Natural killer cell (primary cell): ENCODE measurements at regions not wholly inside any gene's neighbourhood (a gene's known extent, or its start where the extent isn't known, plus 50 kb on each side); places are given as distances from the start of the nearest gene placed in this dataset.

Source experiments
- ATAC-seq, 3 donors: fragments of 150-1000 bp in 2 of 3; fragments of 200-7000 bp in 1 of 3; cut with Tn5 transposase; 1 replicate in 1 of 3; 2 replicates in 2 of 3; pipeline ENCODE4 v1.10.0; 2021; ENCODE audit warnings: mild to moderate bottlenecking in 2 of 3, moderate library complexity in 2 of 3
- DNase-seq, 2 donors: peaks; one replicate each; pipeline versions ENCODE4 v3.0.0 to v3.0.0-alpha.2; 2013 to 2021; ENCODE audit warnings: mixed read lengths in 1 of 2
- H3K27ac ChIP-seq: one replicate; pipeline ENCODE4 v1.5.1; 2013; ENCODE audit warnings: mild to moderate bottlenecking, low read length
- H3K27me3 ChIP-seq: one replicate; pipeline ENCODE4 v1.6.1; 2013; ENCODE audit warnings: low read length; ENCODE audit not compliant: control insufficient read depth, insufficient read depth
- H3K36me3 ChIP-seq: one replicate; pipeline ENCODE4 v1.6.1; 2013; ENCODE audit warnings: low read length; ENCODE audit not compliant: control insufficient read depth, insufficient read depth
- H3K4me1 ChIP-seq: one replicate; pipeline ENCODE4 v1.6.1; 2013; ENCODE audit warnings: low read length; ENCODE audit not compliant: control insufficient read depth, insufficient read depth
- H3K4me3 ChIP-seq: one replicate; pipeline ENCODE4 v1.5.1; 2013; ENCODE audit warnings: low read length
- H3K9me3 ChIP-seq: one replicate; pipeline ENCODE4 v1.6.1; 2013; ENCODE audit warnings: low read length; ENCODE audit not compliant: control insufficient read depth, insufficient read depth
- H3K27ac Mint-ChIP-seq, 2 donors: one replicate each; pipeline ENCODE4 v1.8.0; 2022; ENCODE audit warnings: mild to moderate bottlenecking in 2 of 2, mixed read lengths in 2 of 2, moderate library complexity in 1 of 2
- H3K27me3 Mint-ChIP-seq, 2 donors: one replicate each; pipeline ENCODE4 v1.8.0; 2022; ENCODE audit warnings: low read depth in 2 of 2, mixed read lengths in 2 of 2
- H3K36me3 Mint-ChIP-seq: one replicate; pipeline ENCODE4 v1.8.0; 2022; ENCODE audit warnings: mixed read lengths
- H3K4me1 Mint-ChIP-seq, 2 donors: one replicate each; pipeline ENCODE4 v1.8.0; 2022; ENCODE audit warnings: mixed read lengths in 2 of 2
- H3K4me3 Mint-ChIP-seq: one replicate; pipeline ENCODE4 v1.8.0; 2022; ENCODE audit warnings: mild to moderate bottlenecking, moderate library complexity, mixed read lengths
- H3K9me3 Mint-ChIP-seq, 2 donors: one replicate each; pipeline ENCODE4 v1.8.0; 2022; ENCODE audit warnings: mixed read lengths in 2 of 2
- CTCF ChIP-seq: fragments of 200-600 bp; IDR thresholded peaks from one replicate; pipeline ENCODE4 v1.8.0; 2022; ENCODE audit warnings: antibody characterized with exemption
- WGBS: methylation state at CpG from one replicate; pipeline ENCODE4 v1.1.7; 2013; ENCODE audit warnings: missing lambda C conversion rate; ENCODE audit not compliant: insufficient coverage; 5-methylcytosine and 5-hydroxymethylcytosine counted together
- intact Hi-C: fragments of 100-400 bp; cut with micrococcal nuclease; formaldehyde crosslinking; loops from one replicate; pipeline ENCODE4 v1.14.2; 2022

- ATAC-seq, result peak in 1 of 3 donors; percentile 31
- Histone ChIP-seq H3K4me3 (no peak overlapping the region), H3K36me3 (no peaks in the 10 kb centered on the region), H3K9me3 (no peaks in the 10 kb centered on the region), H3K4me1 (no peaks in the 10 kb centered on the region), H3K27me3 (no peaks in the 10 kb centered on the region), H3K27ac (no peak overlapping the region)
- DNase-seq, result no peak
- Mint-ChIP-seq H3K27ac (no peak overlapping the region), H3K36me3 (no peaks in the 10 kb centered on the region), H3K4me3 (no peak overlapping the region), H3K4me1 (no peaks in the 10 kb centered on the region), H3K27me3 (peaks cover 0 to 5% of the 10 kb centered on the region in 2 donors), H3K9me3 (no peaks in the 10 kb centered on the region)
- 85% methylated on average over 19 of the region's 19 CpGs for WGBS
- no peak for TF ChIP-seq CTCF
- intact Hi-C loops, result no loop called here
These were observed 86.2 kb upstream of the ZNF469 start for GRCh38 chr16:88296437-88297177.

- Mint-ChIP-seq H3K9me3 (no peaks in the 10 kb centered on the region), H3K27me3 (peaks cover 0 to 7% of the 10 kb centered on the region in 2 donors), H3K4me3 (no peak overlapping the region), H3K4me1 (no peaks in the 10 kb centered on the region), H3K27ac (no peak overlapping the region), H3K36me3 (no peaks in the 10 kb centered on the region)
- Histone ChIP-seq H3K36me3 (no peaks in the 10 kb centered on the region), H3K27ac (no peak overlapping the region), H3K4me3 (no peak overlapping the region), H3K9me3 (no peaks in the 10 kb centered on the region), H3K27me3 (no peaks in the 10 kb centered on the region), H3K4me1 (no peaks in the 10 kb centered on the region)
- ATAC-seq (no peak), DNase-seq (no peak)
- TF ChIP-seq CTCF, result no peak
- WGBS, result 87% methylated on average over 22 of the region's 22 CpGs
- intact Hi-C loops, result no loop called here
These were observed 85.5 kb upstream of the ZNF469 start for GRCh38 chr16:88297178-88297720.

- H3K36me3 ChIP-seq, result no peaks in the 10 kb centered on the region
- no peak overlapping the region for H3K4me3 ChIP-seq
- no peaks in the 10 kb centered on the region for H3K9me3 ChIP-seq
- Mint-ChIP-seq H3K4me1 (no peaks in the 10 kb centered on the region), H3K27ac (no peak overlapping the region), H3K36me3 (no peaks in the 10 kb centered on the region), H3K9me3 (no peaks in the 10 kb centered on the region), H3K27me3 (peaks cover 0 to 2% of the 10 kb centered on the region in 2 donors), H3K4me3 (no peak overlapping the region)
- H3K4me1 ChIP-seq, result no peaks in the 10 kb centered on the region
- intact Hi-C loops, result no loop called here
- H3K27ac ChIP-seq, result no peak overlapping the region
- no peak for TF ChIP-seq CTCF
- 77% methylated on average over 16 of the region's 16 CpGs for WGBS
- H3K27me3 ChIP-seq, result no peaks in the 10 kb centered on the region
- ATAC-seq (no peak), DNase-seq (no peak)
These were observed 84.5 kb upstream of the ZNF469 start for GRCh38 chr16:88298181-88298832.
